ENCODE measurements at regions not wholly inside any gene's neighbourhood (a gene's known extent, or its start where the extent isn't known, plus 50 kb on each side); places are given as distances from the start of the nearest gene placed in this dataset.

GRCh38 chr4:63814171-63814964, 594.9 kb downstream of the TECRL start:
- FAIRE-seq (no peak), DNase-seq (ENCODE audit: insufficient read length, low spot score) (no peak)
- no peak for TF ChIP-seq POLR2A (IDR thresholded peaks at IDR 0.05; ENCODE audit: low read depth, low read length)

GRCh38 chr4:63799166-63799565, 610.1 kb downstream of the TECRL start:
- no peak for FAIRE-seq
- no peak for TF ChIP-seq POLR2A (IDR thresholded peaks at IDR 0.05; ENCODE audit: low read depth, low read length)

DNA sequence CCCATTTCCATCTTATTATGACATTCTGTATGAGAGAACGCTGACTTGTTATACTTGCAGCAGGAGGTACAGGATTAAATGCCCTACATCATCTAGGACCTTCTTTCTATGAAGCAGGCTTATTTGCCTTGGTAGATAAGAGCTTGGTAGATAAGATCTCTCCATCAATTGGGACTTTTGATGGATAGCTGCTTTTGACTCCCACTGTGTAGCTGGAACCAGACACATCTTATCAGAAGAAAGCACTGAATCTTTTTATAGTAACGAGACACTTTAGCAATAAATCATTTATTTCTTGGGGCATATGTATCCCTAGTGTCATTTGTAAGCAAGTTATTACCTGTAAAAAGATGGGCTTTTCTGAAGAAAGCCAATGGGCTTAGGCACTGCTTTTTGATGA, 613.9 kb downstream of the TECRL start:
- DNase-seq (ENCODE audit: insufficient read length, low spot score) (no peak), FAIRE-seq (no peak)
- no peak for TF ChIP-seq POLR2A (IDR thresholded peaks at IDR 0.05; ENCODE audit: low read depth, low read length)

More at GRCh38 chr4:63799166-63799565, 610.1 kb downstream of the TECRL start:
- DNase-seq (ENCODE audit: insufficient read length, low spot score), result no peak

GRCh38 chr4:63790377-63790776, 618.9 kb downstream of the TECRL start:
- FAIRE-seq (no peak), DNase-seq (ENCODE audit: insufficient read length, low spot score) (no peak)
- TF ChIP-seq POLR2A (IDR thresholded peaks at IDR 0.05; ENCODE audit: low read depth, low read length), result no peak

- DNase-seq (ENCODE audit: insufficient read length, low spot score) (no peak), FAIRE-seq (no peak)
- TF ChIP-seq POLR2A (IDR thresholded peaks at IDR 0.05; ENCODE audit: low read depth, low read length), result no peak
These were observed 621.0 kb downstream of the TECRL start for GRCh38 chr4:63788271-63788670.

- no peak for TF ChIP-seq POLR2A (IDR thresholded peaks at IDR 0.05; ENCODE audit: low read depth, low read length)
- FAIRE-seq (no peak), DNase-seq (ENCODE audit: insufficient read length, low spot score) (no peak)
These were observed 621.9 kb downstream of the TECRL start for GRCh38 chr4:63787326-63787725.

DNA sequence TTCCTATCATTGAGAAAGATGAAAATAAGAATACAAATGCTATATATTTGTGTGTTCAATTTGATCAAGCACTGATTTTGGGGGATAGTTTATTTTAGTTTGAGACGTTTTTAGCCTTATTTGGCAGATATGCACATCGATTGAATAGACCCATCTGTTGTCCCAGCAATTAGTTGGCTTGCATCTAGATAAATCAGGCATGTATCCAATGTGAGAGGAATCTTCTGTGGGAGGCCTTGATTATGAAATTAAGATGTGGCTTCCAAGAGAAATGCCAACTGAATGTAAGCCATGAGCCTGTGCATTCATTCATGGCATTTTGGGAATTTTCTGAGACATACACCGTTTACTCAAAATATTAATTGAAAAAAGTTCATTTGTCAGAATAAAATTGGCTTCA, 623.1 kb downstream of the TECRL start:
- DNase-seq (ENCODE audit: insufficient read length, low spot score), result no peak
- no peak for FAIRE-seq
- no peak for TF ChIP-seq POLR2A (IDR thresholded peaks at IDR 0.05; ENCODE audit: low read depth, low read length)

DNA sequence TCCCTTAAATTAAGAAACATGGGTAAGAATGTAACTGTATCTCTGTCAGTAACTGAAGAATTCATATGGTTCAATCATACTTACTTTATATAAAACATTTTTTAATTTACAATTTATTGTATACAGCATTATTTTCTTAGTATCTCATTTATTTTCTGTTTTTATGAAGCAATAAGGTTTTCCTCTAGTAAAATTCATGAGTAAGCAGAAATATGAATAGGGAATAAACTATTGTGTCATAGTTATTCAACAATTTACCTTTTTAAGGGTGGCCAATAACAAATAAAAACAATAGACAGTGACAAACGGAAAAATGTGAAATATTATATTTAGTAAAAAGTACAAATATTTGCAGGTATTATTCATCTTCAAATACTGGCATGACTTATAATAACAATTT, 624.4 kb downstream of the TECRL start:
- DNase-seq (ENCODE audit: insufficient read length, low spot score) (no peak), FAIRE-seq (no peak)
- TF ChIP-seq POLR2A (IDR thresholded peaks at IDR 0.05; ENCODE audit: low read depth, low read length), result no peak

- TF ChIP-seq POLR2A (IDR thresholded peaks at IDR 0.05; ENCODE audit: low read depth, low read length), result no peak
- FAIRE-seq, result no peak
These were observed 631.6 kb downstream of the TECRL start for GRCh38 chr4:63777601-63778000.

DNA sequence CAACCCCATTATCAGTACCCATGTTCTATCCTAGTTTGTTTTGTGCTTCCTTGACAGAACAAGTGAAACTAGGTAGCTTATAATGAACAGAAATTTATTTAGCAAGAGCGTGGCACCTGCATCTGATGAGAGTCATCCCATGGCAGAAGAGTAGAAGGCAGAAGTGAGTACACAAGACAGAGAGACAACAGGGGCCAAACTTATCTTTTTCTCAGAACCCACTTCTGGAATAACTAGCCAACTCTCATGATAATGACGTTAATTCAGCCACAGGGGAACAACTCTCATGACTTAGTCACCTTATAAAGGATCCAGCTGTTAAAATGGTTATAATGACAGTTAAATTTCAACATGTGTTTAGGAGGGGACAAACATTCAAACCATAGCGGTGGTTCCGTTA, 644.9 kb downstream of the TECRL start:
- FAIRE-seq (no peak), DNase-seq (ENCODE audit: insufficient read length, low spot score) (no peak)
- no peak for TF ChIP-seq POLR2A (IDR thresholded peaks at IDR 0.05; ENCODE audit: low read depth, low read length)

More at GRCh38 chr4:63777601-63778000, 631.6 kb downstream of the TECRL start:
- no peak for DNase-seq (ENCODE audit: insufficient read length, low spot score)

DNA sequence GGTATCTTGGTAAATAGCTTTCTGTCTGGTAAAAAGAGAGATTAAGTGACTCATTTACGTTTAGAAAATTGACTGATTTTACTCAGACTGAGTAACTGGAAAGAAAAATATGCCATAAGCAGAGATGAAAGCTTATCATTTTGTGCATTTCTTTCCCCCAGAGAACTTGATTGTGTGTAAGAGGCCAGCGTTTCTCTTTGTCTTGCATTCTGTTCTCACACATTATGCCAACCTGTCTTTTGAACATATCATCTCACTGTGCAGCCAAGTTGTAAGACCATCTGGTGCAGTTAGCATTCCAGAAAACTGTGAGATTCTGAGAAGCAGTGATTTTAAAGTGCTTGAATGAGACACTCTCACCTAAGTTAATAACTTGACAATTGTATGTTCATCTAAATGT, 651.3 kb downstream of the TECRL start:
- no peak for FAIRE-seq
- no peak for TF ChIP-seq POLR2A (IDR thresholded peaks at IDR 0.05; ENCODE audit: low read depth, low read length)
- no peak for DNase-seq (ENCODE audit: insufficient read length, low spot score)

- no peak for TF ChIP-seq POLR2A (IDR thresholded peaks at IDR 0.05; ENCODE audit: low read depth, low read length)
- FAIRE-seq, result no peak
- DNase-seq (ENCODE audit: insufficient read length, low spot score), result no peak
These were observed 666.4 kb downstream of the TECRL start for GRCh38 chr4:63742882-63743281.

GRCh38 chr4:63729519-63729918, 679.7 kb downstream of the TECRL start:
- TF ChIP-seq POLR2A (IDR thresholded peaks at IDR 0.05; ENCODE audit: low read depth, low read length), result no peak
- no peak for DNase-seq (ENCODE audit: insufficient read length, low spot score)
- FAIRE-seq, result no peak

DNA sequence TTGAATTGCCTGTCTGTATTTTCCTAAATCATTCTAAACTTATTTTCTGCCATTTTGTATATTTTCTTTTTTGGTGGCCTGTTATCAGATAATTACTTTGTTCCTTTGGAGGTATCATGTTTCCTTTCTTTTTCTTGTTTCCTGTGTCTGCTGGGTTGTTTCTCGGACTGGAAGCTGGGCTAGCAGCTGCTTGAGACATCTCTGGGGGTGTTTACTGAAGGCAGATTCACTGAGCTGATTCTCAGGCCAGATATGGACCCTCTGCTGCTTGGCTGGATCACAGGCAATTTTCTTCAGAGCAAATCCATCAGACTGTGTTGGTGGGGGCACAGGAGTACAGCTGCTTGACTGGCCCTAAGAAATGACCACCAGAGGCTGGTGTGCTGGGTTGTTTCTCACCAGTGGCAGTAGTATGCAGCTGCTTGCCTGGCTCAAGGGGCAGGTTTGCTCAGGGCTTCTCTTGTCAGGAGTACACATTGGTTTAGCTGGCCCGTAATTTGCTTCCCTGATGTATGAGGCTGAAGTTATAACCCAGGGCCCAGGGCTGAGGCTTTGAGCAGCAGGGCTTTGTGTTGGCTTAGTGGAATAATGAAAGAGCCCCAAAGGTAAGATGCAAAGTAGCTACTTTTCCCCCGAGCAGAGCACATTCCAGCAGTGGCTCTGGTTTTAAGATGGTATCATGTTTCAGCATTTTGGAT, 680.6 kb downstream of the TECRL start:
- DNase-seq (ENCODE audit: insufficient read length, low spot score) (no peak), FAIRE-seq (no peak)
- TF ChIP-seq POLR2A (IDR thresholded peaks at IDR 0.05; ENCODE audit: low read depth, low read length), result no peak

DNA sequence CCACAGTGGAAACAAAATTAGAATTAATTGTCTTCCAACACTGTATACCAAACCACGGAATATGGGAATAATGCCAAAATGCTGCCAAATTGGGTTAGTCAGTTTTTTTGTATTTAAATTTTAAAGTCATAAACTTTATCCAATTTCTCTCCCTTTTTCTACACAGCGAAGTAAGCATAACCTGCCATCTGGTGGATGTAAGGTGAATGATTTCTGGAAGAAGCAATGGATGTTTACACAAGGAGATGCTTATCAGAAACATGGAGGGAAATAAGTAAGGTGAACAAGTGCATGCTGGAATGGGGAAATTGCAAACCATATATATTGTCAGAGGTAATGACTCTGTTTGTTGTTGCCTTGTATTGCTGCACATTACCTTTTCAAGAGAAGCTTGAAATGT, 691.9 kb downstream of the TECRL start:
- DNase-seq (ENCODE audit: insufficient read length, low spot score) (no peak), FAIRE-seq (no peak)

More for the DNA sequence above, 691.9 kb downstream of the TECRL start:
- TF ChIP-seq POLR2A (IDR thresholded peaks at IDR 0.05; ENCODE audit: low read depth, low read length), result no peak
